WTC11 (cell line): ENCODE measurements at regions not wholly inside any gene's neighbourhood (a gene's known extent, or its start where the extent isn't known, plus 50 kb on each side); places are given as distances from the start of the nearest gene placed in this dataset.

ENCODE experiments used
- ARID4B ChIP-seq: sonication (generic); formaldehyde crosslinking; IDR thresholded peaks from 2 replicates; pipeline ENCODE4 v1.8.0; 2023; ENCODE audit warnings: missing genetic modification reagents, mild to moderate bottlenecking, borderline replicate concordance
- CTCF ChIP-seq: fragments of 200-600 bp; IDR thresholded peaks from 2 replicates; pipeline ENCODE4 v1.8.0; 2022; ENCODE audit warnings: antibody characterized with exemption
- ETV6 ChIP-seq: sonication (generic); formaldehyde crosslinking; IDR thresholded peaks from 2 replicates; pipeline ENCODE4 v1.8.1; 2022; ENCODE audit warnings: mild to moderate bottlenecking, missing genetic modification reagents
- FOXP1 ChIP-seq: sonication (generic); formaldehyde crosslinking; IDR thresholded peaks from 2 replicates; pipeline ENCODE4 v1.8.0; 2022; ENCODE audit warnings: missing genetic modification reagents, mild to moderate bottlenecking, moderate library complexity, borderline replicate concordance
- KAT7 ChIP-seq: sonication (generic); formaldehyde crosslinking; IDR thresholded peaks from 2 replicates; pipeline ENCODE4 v1.8.1; 2023; ENCODE audit warnings: missing genetic modification reagents, mild to moderate bottlenecking, borderline replicate concordance
- SOX15 ChIP-seq: fragments of 250-450 bp; sonication (Bioruptor Pico); IDR thresholded peaks from 2 replicates; pipeline ENCODE4 v1.9.0; 2021; ENCODE audit warnings: mild to moderate bottlenecking
- TF ChIP-seq, protein P1 (sequence below): sonication (generic); formaldehyde crosslinking; IDR thresholded peaks from 2 replicates; pipeline ENCODE4 v1.8.0; 2022; ENCODE audit warnings: mild to moderate bottlenecking, missing genetic modification reagents
- TF ChIP-seq, protein P2 (sequence below): sonication (generic); formaldehyde crosslinking; IDR thresholded peaks from 2 replicates; pipeline ENCODE4 v1.8.1; 2022; ENCODE audit warnings: low read depth, missing genetic modification reagents, borderline replicate concordance
- TF ChIP-seq, protein P3 (sequence below): sonication (generic); formaldehyde crosslinking; IDR thresholded peaks from 2 replicates; pipeline ENCODE4 v1.8.1; 2023; ENCODE audit warnings: mild to moderate bottlenecking, missing genetic modification reagents, moderate library complexity
- TF ChIP-seq, protein P4 (sequence below): sonication (generic); formaldehyde crosslinking; IDR thresholded peaks from 2 replicates; pipeline ENCODE4 v1.8.1; 2023; ENCODE audit warnings: mild to moderate bottlenecking, missing genetic modification reagents, moderate library complexity
- TF ChIP-seq, protein P5 (sequence below): sonication (generic); formaldehyde crosslinking; IDR thresholded peaks from 2 replicates; pipeline ENCODE4 v1.8.1; 2023; ENCODE audit warnings: mild to moderate bottlenecking, missing genetic modification reagents, borderline replicate concordance

DNA sequence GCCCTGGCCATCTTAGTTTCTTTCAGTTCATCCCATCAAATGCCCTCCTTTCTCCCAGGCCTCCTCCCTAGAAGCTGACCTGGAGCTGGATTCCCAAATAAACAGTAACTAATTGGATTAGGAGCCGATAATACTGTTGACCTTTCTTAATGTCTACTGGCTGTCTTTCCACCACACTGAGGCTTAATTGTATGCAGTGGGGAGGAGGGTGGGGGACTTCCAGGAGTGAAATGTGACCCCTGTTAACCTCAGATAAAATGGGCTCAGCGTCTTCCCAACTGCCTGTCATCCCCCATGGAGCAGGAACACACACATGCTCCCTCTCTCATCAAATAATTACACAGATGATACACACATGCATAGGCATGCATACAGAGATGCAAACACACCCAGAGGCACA, 53.7 kb upstream of the LBX1 start:
- TF ChIP-seq CTCF (no peak), SOX15 (no peak), ETV6 (CRISPR knock-in tag) (no peak), FOXP1 (CRISPR knock-in tag) (no peak), KAT7 (CRISPR knock-in tag) (no peak), ARID4B (CRISPR knock-in tag) (no peak)
- TF ChIP-seq, protein P1, sequence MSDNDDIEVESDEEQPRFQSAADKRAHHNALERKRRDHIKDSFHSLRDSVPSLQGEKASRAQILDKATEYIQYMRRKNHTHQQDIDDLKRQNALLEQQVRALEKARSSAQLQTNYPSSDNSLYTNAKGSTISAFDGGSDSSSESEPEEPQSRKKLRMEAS: no peak
- TF ChIP-seq, protein P2, sequence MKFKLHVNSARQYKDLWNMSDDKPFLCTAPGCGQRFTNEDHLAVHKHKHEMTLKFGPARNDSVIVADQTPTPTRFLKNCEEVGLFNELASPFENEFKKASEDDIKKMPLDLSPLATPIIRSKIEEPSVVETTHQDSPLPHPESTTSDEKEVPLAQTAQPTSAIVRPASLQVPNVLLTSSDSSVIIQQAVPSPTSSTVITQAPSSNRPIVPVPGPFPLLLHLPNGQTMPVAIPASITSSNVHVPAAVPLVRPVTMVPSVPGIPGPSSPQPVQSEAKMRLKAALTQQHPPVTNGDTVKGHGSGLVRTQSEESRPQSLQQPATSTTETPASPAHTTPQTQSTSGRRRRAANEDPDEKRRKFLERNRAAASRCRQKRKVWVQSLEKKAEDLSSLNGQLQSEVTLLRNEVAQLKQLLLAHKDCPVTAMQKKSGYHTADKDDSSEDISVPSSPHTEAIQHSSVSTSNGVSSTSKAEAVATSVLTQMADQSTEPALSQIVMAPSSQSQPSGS (CRISPR knock-in tag): no peak
- TF ChIP-seq, protein P3, sequence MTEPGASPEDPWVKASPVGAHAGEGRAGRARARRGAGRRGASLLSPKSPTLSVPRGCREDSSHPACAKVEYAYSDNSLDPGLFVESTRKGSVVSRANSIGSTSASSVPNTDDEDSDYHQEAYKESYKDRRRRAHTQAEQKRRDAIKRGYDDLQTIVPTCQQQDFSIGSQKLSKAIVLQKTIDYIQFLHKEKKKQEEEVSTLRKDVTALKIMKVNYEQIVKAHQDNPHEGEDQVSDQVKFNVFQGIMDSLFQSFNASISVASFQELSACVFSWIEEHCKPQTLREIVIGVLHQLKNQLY (CRISPR knock-in tag): no peak
- TF ChIP-seq, protein P4, sequence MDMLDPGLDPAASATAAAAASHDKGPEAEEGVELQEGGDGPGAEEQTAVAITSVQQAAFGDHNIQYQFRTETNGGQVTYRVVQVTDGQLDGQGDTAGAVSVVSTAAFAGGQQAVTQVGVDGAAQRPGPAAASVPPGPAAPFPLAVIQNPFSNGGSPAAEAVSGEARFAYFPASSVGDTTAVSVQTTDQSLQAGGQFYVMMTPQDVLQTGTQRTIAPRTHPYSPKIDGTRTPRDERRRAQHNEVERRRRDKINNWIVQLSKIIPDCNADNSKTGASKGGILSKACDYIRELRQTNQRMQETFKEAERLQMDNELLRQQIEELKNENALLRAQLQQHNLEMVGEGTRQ: no peak
- TF ChIP-seq, protein P5, sequence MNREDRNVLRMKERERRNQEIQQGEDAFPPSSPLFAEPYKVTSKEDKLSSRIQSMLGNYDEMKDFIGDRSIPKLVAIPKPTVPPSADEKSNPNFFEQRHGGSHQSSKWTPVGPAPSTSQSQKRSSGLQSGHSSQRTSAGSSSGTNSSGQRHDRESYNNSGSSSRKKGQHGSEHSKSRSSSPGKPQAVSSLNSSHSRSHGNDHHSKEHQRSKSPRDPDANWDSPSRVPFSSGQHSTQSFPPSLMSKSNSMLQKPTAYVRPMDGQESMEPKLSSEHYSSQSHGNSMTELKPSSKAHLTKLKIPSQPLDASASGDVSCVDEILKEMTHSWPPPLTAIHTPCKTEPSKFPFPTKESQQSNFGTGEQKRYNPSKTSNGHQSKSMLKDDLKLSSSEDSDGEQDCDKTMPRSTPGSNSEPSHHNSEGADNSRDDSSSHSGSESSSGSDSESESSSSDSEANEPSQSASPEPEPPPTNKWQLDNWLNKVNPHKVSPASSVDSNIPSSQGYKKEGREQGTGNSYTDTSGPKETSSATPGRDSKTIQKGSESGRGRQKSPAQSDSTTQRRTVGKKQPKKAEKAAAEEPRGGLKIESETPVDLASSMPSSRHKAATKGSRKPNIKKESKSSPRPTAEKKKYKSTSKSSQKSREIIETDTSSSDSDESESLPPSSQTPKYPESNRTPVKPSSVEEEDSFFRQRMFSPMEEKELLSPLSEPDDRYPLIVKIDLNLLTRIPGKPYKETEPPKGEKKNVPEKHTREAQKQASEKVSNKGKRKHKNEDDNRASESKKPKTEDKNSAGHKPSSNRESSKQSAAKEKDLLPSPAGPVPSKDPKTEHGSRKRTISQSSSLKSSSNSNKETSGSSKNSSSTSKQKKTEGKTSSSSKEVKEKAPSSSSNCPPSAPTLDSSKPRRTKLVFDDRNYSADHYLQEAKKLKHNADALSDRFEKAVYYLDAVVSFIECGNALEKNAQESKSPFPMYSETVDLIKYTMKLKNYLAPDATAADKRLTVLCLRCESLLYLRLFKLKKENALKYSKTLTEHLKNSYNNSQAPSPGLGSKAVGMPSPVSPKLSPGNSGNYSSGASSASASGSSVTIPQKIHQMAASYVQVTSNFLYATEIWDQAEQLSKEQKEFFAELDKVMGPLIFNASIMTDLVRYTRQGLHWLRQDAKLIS: no peak
